HG02610 (cell line): ENCODE measurements at regions not wholly inside any gene's neighbourhood (a gene's known extent, or its start where the extent isn't known, plus 50 kb on each side); places are given as distances from the start of the nearest gene placed in this dataset.
"Not testable (repeated sequence)": the region's sequence is repeated elsewhere in the genome, so short reads cannot be mapped to it uniquely, and the experiment has no call there.

ENCODE experiments used
- ATAC-seq: cut with Tn5 transposase; IDR thresholded peaks from one replicate; pipeline ENCODE4 v1.9.1; 2021; ENCODE audit warnings: mild to moderate bottlenecking, moderate library complexity; ENCODE audit not compliant: unreplicated experiment

DNA sequence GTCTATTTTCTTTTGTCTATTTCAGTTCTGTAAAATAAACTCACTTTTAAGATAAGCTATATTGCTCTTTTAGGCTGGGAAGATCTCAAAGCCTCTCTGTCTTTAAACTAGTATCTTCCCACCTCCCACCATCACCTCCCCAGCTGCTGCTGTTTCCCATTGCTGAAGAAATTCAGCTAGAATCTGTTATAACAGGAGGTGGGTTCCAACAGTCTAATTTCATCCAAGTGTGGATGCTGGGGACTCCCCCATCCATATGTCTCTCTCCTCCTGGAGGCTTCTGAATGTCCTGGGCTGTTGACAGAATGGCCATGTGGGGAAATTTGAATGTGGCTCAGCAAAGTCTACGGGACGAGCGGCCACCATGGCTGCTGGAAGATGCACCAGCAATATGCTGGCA is 301.0 kb downstream of the RASEF start:
- no peak for ATAC-seq

DNA sequence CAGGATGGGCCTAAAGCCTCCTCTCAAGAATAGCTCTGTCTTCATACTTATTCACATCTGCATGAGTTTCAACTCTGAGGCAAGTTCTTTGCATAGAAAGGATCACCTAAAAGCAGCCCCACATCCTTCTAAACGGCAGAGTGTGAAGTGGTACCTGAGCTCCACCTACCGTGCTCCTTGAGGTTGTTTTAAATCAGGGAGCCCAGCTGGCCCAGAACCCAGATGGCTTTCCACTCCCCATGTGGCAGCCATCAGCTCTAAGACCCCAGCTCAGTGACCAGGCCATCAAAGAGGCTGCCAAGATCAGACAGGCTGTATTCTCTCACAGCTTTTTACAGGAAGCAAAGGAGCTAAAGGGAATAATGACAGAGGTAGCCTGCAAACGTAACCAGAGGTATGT is 299.3 kb downstream of the RASEF start:
- peak; percentile 46 for ATAC-seq

DNA sequence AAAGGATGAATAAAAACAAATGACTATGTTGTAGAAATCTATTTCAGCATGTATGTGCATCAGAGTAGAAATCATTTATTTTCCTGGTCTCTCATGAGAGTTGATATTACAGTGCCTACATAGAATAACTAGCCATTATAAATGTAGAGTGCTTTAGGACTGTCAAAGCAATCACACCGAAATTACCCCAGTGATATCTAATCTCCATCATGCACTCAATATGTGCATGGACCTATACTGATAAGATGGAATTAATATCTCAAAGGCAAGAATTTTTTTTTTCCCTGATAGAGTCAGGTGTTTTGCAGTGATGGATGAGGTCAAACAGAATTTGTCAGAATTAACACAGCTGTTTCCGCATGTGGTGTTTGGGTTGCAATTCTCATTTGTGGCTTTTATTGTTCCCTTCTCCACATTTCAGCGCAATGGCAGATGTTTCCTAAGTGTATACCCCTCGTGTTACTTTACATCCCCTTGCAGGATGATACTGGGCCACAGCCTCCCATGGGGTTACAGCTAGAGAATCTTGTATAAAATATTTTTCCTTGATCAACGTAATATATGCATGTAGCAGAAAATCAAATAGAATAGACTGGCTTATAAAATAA is 298.8 kb downstream of the RASEF start:
- ATAC-seq, result no peak

DNA sequence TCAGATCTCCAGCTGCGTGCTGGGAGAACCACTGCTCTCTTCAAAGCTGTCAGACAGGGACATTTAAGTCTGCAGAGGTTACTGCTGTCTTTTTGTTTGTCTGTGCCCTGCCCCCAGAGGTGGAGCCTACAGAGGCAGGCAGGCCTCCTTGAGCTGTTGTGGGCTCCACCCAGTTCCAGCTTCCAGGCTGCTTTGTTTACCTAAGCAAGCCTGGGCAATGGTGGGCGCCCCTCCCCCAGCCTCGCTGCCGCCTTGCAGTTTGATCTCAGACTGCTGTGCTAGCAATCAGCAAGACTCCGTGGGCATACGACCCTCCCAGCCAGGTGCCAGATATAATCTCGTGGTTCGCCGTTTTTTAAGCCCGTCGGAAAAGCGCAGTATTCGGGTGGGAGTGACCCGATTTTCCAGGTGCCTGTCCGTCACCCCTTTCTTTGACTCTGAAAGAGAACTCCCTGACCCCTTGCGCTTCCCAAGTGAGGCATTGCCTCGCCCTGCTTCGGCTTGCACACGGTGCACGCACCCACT is 288.2 kb downstream of the RASEF start:
- ATAC-seq, result not testable (repeated sequence)

DNA sequence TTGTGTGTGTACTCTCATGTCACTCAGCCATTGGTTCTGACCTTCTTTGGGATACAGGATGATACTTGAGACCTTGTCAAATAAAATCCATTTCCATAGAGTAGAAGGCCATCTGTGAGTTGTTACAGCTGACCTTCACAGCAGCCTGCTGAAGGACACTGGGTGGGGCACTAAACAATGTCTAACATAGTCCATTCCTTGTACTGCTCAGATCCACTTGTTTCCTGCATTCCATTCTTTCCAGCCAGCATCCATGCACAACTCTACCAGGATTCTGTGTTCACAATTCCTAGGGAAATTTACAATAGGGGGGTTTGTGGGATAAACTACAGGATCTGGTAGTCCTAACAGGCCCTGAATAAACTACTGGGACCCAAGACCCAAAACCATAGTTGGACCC is 286.4 kb downstream of the RASEF start:
- no peak for ATAC-seq

DNA sequence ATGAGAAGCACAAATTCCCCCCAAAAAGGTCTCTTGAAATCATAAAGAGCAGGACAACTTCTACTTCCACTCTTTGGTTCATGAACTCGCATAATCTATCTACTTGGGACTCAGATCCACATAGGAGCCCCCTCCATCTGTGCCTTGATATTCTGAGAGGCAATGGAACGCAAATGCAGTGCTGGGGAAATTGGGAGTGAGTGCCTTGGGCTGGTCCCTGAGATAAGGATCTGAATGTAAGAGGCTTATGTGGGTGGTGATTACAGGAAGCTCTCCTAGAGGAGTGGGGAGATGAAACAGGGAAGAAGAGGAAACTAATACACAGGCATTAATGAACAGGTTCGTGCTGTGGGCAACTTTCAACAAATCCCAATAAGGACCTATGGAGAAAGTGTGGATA is 285.6 kb downstream of the RASEF start:
- ATAC-seq, result no peak

DNA sequence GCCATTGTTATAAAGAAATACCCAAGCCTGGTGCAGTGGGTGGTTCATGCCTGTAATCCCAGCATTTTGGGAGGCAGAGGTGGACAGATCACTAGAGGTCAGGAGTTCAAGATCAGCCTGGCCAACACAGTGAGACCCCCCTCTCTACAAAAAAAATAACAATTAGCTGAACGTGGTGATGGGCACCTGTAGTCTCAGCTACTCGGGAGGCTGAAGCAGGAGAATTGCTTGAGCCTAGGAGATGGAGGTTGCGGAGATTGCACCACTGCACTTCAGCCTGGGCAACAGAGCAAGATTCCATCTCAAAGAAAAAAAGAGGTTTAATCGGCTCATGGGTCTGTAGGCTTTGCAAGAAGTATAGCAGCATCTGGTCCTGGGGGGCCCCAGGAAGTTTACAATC is 284.0 kb downstream of the RASEF start:
- not testable (repeated sequence) for ATAC-seq

DNA sequence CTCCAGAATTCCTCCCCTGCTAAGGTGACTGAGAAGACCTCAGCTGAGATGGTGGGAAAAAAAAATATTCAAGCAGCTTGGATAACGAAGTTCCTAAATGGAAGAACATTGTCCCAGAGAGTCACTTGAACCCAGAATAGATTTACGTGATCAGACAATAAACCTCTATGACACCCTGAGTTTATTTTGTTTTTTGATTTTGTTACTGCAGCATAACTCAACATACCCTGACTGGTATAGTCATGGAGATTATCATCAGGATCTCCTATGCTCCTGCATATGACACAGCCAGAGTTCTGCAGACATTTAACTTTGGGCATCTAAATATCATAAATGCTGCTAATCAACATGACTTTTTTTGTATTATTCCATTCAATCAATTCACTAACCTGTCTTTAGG is 282.9 kb downstream of the RASEF start:
- ATAC-seq, result no peak

DNA sequence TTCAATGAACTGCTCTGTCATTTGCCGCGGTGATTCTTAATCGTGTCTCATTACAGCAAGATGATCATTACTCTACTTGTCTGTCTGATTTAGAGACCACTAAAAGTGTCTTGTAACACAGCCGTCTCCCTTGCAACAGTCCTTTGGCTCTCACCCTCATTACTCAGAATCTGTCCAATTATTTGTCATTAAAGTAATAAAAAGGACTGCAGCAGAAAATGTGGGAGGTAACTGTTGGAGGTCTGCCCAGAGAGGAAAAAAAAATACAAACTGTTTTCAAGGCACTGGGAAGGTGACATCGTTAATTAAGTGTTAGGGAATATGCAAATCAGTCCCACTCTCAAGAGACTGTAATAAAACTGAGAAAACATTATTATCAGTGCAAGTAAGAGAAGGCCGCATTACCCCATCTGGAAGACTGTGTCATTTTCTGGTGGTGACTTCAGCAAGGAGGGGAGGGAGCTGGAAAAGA is 281.0 kb downstream of the RASEF start:
- no peak for ATAC-seq

DNA sequence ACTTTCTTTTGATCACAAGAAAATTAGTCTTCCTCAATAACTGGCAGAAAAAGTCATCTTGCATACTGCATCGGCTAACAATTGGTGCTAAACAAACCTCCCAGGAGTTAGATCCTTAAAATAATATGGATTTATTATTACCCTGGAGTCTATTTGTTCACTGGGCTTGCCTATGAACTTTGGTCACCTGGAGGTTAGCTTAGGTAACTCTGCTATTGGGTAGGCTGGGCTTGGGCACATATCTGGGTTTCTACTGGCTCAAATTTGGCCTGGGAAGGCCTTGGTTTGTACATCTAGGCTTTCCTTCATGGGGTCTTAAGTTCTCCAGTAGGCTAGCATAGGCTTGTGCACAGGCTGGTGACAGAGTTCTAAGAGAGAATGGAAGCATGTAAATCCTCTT is 279.9 kb downstream of the RASEF start:
- ATAC-seq, result no peak

DNA sequence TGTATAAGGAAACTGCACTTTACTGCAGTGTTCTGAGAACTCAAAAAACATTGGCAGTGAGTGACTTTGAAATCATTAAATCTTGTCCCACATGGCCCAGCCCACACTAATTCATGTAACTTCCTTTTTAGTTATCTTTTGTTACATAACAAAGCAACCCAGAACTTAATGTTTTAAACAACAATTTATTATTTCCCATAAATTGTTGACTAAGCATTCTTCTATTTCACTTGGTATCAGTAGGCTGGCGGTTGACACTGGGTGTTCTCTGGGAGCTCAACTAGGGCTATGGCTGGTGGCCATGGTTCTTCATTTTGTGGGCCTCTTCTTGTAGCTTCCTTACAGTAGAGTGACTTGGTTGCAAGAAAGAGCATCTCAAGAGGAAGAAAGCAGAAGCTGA is 278.4 kb downstream of the RASEF start:
- no peak for ATAC-seq

DNA sequence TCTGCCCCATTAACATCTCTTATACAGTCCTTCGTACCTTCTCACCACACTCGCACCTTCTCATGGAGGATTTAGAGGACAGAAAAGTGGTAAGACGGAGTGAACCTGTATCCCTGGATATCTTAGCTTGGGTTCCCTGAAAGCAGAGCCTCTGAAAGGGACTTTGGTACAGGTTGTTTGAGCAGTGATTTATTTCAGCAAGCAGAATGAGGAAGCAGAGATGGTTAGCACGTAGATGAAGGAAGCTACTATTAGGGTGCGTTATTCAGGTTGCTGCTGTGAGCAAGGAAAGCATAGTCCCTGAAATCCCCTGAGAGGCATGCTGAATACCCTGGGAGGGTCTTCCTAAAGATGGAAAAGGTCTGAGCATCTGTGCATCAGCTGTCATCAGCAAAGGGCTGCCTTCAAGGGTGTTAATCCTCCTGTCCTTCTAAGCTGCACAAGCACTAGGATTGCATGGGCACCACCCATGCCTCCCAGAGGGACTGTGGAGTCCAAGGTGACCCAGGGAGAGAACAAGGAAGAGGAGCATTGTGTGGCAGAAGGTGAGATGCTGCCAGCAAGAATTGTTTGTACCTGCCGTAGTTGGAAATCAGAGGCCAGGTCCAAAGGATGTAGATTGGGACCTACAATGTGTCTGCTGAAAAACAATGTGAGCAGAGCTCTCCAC is 273.7 kb downstream of the RASEF start:
- no peak for ATAC-seq

DNA sequence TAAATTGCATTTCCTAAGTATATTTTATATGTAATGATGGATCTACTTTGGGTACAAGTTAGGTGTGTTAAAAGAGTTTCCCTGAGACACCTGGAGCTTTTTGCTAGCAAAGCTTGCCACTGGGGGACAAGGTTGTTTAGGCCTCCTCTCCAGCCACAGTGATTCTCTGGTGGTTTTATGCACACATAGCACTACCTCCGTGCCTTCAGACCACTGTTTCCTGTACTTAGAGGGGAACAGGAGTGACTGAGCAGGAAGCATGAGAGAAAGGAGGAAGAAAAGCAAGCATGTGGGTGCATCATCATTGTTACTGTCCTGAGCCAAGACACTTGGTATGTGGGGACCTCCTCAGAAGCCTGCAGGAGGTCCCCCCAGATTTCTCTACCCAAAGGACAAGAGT is 272.1 kb downstream of the RASEF start:
- no peak for ATAC-seq

DNA sequence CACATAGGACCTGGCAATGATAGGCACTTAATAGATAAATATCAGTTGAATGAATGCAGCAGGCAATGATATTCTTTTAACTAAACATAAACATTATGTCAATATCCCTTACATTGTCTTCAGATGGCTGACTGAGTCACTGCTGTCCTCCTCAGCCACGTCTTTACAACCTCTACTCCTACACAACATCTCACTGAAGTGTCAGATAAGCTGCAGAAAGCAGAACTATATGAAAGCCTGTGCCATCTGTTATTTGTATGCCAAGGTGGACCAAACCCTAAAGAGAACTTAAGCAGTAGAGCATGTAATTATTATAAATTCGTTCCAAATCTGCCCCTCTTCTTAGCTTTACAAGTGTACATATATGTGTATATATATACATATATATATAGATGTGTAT is 271.2 kb downstream of the RASEF start:
- no peak for ATAC-seq

DNA sequence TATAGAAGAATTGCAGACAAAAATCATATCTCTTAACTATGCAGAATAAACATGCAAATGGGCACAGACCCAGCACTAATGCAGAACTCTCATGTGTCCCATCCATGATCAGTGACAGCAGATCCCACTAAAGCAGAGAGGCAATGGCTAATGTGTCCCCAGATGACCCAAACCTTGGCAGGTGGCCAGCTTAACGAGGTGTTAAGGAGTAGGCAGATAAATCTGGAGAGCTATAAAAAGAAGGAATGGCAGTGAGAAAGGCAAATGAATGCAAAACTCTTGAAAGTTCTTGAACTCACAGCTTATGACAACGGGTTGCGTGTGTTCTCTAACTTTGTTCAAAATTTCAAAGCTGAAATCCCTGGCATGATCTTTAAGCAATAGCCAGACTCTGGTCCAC is 265.4 kb downstream of the RASEF start:
- no peak for ATAC-seq

DNA sequence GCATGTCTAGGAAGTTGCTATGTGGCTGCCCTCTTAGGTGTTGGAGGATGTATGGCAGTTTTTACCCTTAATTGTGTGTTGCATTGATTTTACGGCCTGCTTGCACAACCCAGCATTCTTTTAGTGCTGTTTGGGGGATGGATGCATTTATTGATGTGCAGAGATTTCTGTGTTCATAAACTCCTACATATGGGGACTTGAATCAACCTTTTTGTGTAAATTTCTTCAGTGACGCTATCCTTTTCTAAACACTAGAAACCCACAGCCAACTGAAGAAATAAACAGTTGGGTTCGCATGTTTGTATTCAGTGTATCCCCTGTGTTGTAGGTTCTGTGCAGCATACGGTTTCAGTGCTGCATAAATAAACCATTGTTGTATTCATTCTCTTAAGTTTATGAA is 263.7 kb downstream of the RASEF start:
- no peak for ATAC-seq

DNA sequence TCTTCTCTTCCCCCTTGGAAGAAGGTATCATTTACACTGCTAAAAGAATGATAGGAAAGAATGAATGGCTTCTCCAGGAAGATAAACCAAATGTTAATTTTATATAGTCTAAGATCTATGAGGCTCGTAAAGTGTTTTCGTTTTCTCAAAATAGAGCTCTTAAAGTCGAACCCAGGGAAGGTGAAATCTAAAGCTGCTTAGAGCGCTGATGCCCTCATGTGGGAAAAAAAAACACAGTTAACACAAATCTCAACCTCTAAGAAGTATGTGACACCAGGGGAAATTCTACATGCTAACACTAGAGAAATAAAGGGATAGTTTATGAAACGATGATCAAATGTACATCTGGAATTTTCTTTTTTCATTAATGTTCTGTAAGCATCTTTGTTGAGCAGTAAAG is 257.9 kb downstream of the RASEF start:
- no peak for ATAC-seq

DNA sequence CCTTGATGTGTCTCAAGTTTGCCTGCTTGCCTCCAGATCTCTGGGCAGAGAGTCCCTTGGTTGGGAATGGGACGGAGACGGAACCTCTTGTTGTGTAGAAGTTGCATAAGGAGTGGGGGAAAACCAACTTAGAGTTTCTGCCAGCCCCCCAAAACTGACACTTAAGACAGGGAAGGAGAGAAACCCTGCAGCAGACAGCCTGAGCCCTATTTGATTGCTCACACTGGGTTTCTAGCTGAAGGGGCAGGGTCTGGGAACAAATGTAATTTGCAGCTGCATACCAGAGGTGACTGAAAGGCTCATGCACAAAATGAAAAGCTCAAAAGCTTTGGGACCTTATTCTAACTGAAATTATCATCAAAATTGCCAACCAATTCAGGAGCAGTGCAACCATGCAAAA is 254.5 kb downstream of the RASEF start:
- ATAC-seq, result no peak

DNA sequence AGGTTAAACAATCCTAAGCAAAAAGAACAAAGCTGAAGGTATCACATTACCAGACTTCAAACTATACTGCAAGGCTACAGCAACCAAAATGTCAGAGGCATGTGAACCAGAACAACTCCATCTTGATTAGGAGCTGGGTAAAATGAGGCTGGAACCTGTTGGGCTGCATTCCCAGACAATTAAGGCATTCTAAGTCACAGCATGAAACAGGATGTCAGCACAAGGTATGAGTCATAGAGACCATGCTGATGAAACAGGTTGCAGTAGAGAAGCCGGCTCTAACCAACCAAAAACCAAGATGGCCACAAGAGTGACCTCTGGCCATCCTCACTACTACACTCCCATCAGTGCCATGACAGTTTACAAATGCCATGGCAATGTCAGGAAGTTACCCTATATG is 252.0 kb downstream of the RASEF start:
- no peak for ATAC-seq

DNA sequence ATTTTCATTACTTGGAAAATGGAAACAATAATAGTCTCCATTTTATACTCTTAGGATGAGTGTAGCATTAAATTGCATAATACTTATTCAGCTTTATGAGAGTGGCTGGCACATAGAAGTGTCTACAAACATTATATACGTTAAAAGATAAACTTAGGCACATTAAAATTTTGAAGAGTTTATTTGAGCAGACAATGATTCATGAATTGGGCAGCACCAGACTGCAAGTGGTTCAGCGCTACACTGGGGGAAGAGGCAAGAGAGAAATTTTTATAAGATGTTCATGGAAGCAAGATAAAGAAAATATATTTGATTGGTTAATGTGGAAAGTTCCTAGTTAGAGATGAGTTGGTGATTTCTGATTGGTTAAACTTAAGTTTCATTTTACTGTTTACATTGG is 243.7 kb downstream of the RASEF start:
- no peak for ATAC-seq

DNA sequence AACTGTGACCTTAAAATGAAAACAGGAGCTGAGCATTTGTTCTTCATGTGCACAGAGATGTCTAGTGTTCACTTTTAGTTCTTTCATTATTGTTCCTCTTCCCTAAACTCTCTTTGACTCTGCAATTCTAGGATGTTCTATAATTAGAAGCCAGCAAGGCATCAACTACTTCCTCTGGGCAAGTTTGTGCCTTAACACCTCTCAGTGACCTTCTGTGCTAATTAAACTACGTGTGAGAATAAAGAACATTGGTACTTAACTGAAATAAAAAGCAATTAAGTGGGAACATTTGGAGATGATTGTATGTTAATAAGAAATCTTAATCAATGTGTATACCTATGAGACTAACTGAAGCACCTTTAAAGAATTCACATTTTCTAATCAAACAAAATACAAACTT is 242.8 kb downstream of the RASEF start:
- no peak for ATAC-seq

DNA sequence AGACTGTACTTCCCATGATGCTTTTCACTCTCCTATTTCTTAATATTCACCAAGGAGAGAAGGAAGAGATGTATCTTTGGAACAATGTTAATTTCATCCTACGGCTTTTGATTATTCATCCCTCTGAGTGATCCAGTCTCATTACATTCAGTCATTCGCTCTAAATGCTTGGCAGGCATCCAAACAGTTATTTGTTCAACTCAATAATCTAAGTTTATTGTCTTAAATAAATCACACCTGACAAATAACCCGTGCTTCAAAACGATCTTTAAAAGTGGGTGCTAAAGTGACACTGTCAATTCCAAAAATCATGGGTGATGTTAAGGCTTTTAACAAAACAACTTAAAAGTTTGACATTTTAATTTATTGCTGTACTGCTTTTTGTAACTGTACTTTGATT is 233.1 kb downstream of the RASEF start:
- no peak for ATAC-seq

DNA sequence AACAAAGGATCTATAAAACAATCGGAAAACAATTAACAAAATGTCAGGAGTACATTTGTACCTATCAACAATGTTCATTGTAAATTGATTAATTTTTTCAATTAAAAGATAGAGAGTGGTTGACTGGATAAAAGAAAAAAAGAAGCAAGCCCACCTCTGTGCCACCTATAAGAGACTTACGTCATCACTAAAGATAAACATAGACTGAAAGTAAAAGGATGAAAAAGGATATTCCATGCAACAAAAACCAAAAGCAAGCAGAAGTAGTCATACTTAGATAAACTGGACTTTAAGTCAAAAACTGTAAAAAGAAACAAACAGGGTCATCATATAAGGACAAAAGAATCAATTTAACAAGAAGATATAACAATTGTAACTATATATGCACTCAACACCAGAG is 197.4 kb downstream of the RASEF start:
- no peak for ATAC-seq
